ENCODE measurements at regions not wholly inside any gene's neighbourhood (a gene's known extent, or its start where the extent isn't known, plus 50 kb on each side); places are given as distances from the start of the nearest gene placed in this dataset.

DNA sequence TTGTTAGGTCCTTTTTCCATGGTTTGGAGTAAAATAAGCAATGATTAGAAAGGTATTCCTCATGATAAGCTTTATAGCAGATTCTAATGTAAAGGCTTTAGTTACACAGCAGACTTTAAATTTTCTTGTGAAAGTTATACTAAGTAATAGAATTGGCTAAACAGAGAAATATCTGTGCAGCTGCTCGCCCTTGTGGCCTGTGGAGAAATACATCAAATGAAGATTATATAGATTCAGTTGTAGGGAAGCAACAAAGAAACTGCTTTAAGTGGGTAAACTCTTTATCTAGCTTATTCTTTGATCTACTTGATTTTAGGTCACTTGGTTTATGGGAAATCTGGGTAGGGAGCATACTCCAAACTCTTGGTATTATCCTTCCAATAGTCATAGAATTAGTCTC lies 1269.7 kb upstream of the SPRY2 start:
- Histone ChIP-seq H4K20me1 (replicated peaks; ENCODE audit: insufficient read depth) (no peaks in the 10 kb centered on the region), H3K4me3 (no peak overlapping the region), H3K79me2 (replicated peaks; ENCODE audit: insufficient read depth) (no peaks in the 10 kb centered on the region), H3K27ac (ENCODE audit: low read depth) (no peak overlapping the region), H3F3A (replicated peaks; ENCODE audit: low read depth) (no peaks in the 10 kb centered on the region), H2AFZ (no peak overlapping the region), H3K4me2 (no peak overlapping the region), H3K9me2 (ENCODE audit: insufficient read depth) (no peaks in the 10 kb centered on the region), H3K36me3 (ENCODE audit: insufficient read depth) (no peaks in the 10 kb centered on the region), H3K27me3 (ENCODE audit: insufficient read depth) (no peaks in the 10 kb centered on the region), H3K4me1 (ENCODE audit: insufficient read depth) (no peaks in the 10 kb centered on the region)
- no peaks in the 10 kb centered on the region for H3K27me3 Mint-ChIP-seq (ENCODE audit: insufficient read depth, low read depth, poor library complexity)
- H3K4me1 Mint-ChIP-seq = no peaks in the 10 kb centered on the region
- ATAC-seq (no peak), DNase-seq (ENCODE audit: low spot score) (peak; percentile 2)
- no peak overlapping the region for H3K27ac Mint-ChIP-seq
- H3K9me3 Mint-ChIP-seq = peaks cover 4% of the 10 kb centered on the region; the same call in 1 of the 3 replicates
- H3K36me3 Mint-ChIP-seq (ENCODE audit: low read depth) = no peaks in the 10 kb centered on the region
- TF ChIP-seq, protein P1, sequence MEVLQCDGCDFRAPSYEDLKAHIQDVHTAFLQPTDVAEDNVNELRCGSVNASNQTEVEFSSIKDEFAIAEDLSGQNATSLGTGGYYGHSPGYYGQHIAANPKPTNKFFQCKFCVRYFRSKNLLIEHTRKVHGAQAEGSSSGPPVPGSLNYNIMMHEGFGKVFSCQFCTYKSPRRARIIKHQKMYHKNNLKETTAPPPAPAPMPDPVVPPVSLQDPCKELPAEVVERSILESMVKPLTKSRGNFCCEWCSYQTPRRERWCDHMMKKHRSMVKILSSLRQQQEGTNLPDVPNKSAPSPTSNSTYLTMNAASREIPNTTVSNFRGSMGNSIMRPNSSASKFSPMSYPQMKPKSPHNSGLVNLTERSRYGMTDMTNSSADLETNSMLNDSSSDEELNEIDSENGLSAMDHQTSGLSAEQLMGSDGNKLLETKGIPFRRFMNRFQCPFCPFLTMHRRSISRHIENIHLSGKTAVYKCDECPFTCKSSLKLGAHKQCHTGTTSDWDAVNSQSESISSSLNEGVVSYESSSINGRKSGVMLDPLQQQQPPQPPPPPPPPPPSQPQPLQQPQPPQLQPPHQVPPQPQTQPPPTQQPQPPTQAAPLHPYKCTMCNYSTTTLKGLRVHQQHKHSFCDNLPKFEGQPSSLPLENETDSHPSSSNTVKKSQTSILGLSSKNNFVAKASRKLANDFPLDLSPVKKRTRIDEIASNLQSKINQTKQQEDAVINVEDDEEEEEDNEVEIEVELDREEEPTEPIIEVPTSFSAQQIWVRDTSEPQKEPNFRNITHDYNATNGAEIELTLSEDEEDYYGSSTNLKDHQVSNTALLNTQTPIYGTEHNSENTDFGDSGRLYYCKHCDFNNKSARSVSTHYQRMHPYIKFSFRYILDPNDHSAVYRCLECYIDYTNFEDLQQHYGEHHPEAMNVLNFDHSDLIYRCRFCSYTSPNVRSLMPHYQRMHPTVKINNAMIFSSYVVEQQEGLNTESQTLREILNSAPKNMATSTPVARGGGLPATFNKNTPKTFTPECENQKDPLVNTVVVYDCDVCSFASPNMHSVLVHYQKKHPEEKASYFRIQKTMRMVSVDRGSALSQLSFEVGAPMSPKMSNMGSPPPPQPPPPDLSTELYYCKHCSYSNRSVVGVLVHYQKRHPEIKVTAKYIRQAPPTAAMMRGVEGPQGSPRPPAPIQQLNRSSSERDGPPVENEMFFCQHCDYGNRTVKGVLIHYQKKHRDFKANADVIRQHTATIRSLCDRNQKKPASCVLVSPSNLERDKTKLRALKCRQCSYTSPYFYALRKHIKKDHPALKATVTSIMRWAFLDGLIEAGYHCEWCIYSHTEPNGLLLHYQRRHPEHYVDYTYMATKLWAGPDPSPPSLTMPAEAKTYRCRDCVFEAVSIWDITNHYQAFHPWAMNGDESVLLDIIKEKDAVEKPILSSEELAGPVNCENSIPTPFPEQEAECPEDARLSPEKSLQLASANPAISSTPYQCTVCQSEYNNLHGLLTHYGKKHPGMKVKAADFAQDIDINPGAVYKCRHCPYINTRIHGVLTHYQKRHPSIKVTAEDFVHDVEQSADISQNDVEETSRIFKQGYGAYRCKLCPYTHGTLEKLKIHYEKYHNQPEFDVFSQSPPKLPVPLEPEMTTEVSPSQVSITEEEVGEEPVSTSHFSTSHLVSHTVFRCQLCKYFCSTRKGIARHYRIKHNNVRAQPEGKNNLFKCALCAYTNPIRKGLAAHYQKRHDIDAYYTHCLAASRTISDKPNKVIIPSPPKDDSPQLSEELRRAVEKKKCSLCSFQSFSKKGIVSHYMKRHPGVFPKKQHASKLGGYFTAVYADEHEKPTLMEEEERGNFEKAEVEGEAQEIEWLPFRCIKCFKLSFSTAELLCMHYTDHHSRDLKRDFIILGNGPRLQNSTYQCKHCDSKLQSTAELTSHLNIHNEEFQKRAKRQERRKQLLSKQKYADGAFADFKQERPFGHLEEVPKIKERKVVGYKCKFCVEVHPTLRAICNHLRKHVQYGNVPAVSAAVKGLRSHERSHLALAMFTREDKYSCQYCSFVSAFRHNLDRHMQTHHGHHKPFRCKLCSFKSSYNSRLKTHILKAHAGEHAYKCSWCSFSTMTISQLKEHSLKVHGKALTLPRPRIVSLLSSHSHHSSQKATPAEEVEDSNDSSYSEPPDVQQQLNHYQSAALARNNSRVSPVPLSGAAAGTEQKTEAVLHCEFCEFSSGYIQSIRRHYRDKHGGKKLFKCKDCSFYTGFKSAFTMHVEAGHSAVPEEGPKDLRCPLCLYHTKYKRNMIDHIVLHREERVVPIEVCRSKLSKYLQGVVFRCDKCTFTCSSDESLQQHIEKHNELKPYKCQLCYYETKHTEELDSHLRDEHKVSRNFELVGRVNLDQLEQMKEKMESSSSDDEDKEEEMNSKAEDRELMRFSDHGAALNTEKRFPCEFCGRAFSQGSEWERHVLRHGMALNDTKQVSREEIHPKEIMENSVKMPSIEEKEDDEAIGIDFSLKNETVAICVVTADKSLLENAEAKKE (CRISPR knock-in tag; IDR thresholded peaks at IDR 0.05) = no peak
- TF ChIP-seq, protein P2, sequence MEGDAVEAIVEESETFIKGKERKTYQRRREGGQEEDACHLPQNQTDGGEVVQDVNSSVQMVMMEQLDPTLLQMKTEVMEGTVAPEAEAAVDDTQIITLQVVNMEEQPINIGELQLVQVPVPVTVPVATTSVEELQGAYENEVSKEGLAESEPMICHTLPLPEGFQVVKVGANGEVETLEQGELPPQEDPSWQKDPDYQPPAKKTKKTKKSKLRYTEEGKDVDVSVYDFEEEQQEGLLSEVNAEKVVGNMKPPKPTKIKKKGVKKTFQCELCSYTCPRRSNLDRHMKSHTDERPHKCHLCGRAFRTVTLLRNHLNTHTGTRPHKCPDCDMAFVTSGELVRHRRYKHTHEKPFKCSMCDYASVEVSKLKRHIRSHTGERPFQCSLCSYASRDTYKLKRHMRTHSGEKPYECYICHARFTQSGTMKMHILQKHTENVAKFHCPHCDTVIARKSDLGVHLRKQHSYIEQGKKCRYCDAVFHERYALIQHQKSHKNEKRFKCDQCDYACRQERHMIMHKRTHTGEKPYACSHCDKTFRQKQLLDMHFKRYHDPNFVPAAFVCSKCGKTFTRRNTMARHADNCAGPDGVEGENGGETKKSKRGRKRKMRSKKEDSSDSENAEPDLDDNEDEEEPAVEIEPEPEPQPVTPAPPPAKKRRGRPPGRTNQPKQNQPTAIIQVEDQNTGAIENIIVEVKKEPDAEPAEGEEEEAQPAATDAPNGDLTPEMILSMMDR (conservative IDR thresholded peaks at IDR 0.05; ENCODE audit: low read depth in 2 of 2) = peak; percentile 21 to 27
- TF ChIP-seq EZH2 (IDR thresholded peaks at IDR 0.05; ENCODE audit: low read depth, unreplicated experiment) = no peak
- no peak overlapping the region for H3K4me3 Mint-ChIP-seq

DNA sequence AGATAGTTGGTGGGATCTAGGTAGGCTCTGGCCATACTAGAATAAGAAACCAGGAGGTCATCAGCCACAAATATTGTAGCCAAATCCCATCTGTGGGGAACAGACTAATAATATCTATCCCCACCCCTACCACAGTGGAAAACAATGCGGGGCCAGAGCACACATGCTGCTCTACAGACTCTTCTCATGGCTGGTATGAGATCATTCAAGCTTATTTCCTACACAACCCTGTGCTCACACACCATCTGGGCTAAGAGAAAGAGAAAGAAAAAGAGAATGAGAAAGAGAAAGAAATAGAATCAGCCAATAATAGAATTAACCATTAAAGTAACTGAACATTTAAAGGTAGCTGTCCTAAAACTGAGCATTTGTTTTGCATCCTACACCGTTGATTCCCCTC lies 1268.4 kb upstream of the SPRY2 start:
- no peak for TF ChIP-seq EZH2phosphoT487 (IDR thresholded peaks at IDR 0.05; ENCODE audit: unreplicated experiment)
- TF ChIP-seq JUNB (IDR thresholded peaks at IDR 0.05; ENCODE audit: unreplicated experiment) = no peak
- TF ChIP-seq, protein P3, sequence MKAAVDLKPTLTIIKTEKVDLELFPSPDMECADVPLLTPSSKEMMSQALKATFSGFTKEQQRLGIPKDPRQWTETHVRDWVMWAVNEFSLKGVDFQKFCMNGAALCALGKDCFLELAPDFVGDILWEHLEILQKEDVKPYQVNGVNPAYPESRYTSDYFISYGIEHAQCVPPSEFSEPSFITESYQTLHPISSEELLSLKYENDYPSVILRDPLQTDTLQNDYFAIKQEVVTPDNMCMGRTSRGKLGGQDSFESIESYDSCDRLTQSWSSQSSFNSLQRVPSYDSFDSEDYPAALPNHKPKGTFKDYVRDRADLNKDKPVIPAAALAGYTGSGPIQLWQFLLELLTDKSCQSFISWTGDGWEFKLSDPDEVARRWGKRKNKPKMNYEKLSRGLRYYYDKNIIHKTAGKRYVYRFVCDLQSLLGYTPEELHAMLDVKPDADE (IDR thresholded peaks at IDR 0.05) = no peak
- H3K9me2 ChIP-seq (ENCODE audit: insufficient read depth) = no peaks in the 10 kb centered on the region
- Mint-ChIP-seq H3K9me3 (peaks cover 4% of the 10 kb centered on the region; the same call in 1 of the 3 replicates), H3K27me3 (ENCODE audit: insufficient read depth, low read depth, poor library complexity) (no peaks in the 10 kb centered on the region), H3K27ac (no peak overlapping the region), H3K4me3 (no peak overlapping the region), H3K36me3 (ENCODE audit: low read depth) (no peaks in the 10 kb centered on the region), H3K4me1 (no peaks in the 10 kb centered on the region)
- H3K36me3 ChIP-seq (ENCODE audit: insufficient read depth) = no peaks in the 10 kb centered on the region
- H3K4me3 ChIP-seq = no peak overlapping the region
- no peaks in the 10 kb centered on the region for H3K27me3 ChIP-seq (ENCODE audit: insufficient read depth)
- H3K27ac ChIP-seq (ENCODE audit: low read depth) = no peak overlapping the region
- H3K4me1 ChIP-seq (ENCODE audit: insufficient read depth) = no peaks in the 10 kb centered on the region
- no peak for ATAC-seq
- H3F3A ChIP-seq (replicated peaks; ENCODE audit: low read depth) = no peaks in the 10 kb centered on the region
- no peaks in the 10 kb centered on the region for H3K79me2 ChIP-seq (replicated peaks; ENCODE audit: insufficient read depth)
- DNase-seq (ENCODE audit: low spot score) = no peak
- H2AFZ ChIP-seq = no peak overlapping the region; the same call in 1 of the 2 replicates
- H4K20me1 ChIP-seq (replicated peaks; ENCODE audit: insufficient read depth) = no peaks in the 10 kb centered on the region
- H3K4me2 ChIP-seq = no peak overlapping the region
